CD4-positive, alpha-beta memory T cell (primary cell): ENCODE measurements at regions not wholly inside any gene's neighbourhood (a gene's known extent, or its start where the extent isn't known, plus 50 kb on each side); places are given as distances from the start of the nearest gene placed in this dataset.

ENCODE experiments used
- CTCF ChIA-PET: fragments of 350-600 bp; sonication (Branson Sonifier 250); formaldehyde crosslinking; loops from one replicate; lab custom pipeline; 2021; ENCODE audit warnings: inconsistent platforms; ENCODE audit not compliant: partially characterized antibody; lab: Charles Lee
- POLR2A ChIA-PET: fragments of 350-600 bp; sonication (Branson Sonifier 250); formaldehyde crosslinking; loops from one replicate; lab custom pipeline; 2021; ENCODE audit not compliant: partially characterized antibody; lab: Charles Lee
- DNase-seq, 5 donors: peaks; one replicate each; pipeline versions ENCODE4 v3.0.0 to v3.0.0-alpha.2; 2020 to 2022; ENCODE audit warnings: mixed read lengths in 1 of 5
- H3K27ac ChIP-seq: one replicate; pipeline ENCODE4 v1.7.0; 2013; ENCODE audit warnings: low read depth, low read length
- H3K27me3 ChIP-seq: 2 replicates; pipeline ENCODE4 v1.7.0; 2013; ENCODE audit warnings: mild to moderate bottlenecking, low read length, moderate library complexity; ENCODE audit not compliant: insufficient read depth
- H3K36me3 ChIP-seq: 2 replicates; pipeline ENCODE4 v1.7.0; 2013; ENCODE audit warnings: mild to moderate bottlenecking, low read length, moderate library complexity; ENCODE audit not compliant: insufficient read depth
- H3K4me1 ChIP-seq: 2 replicates; pipeline ENCODE4 v1.7.0; 2013; ENCODE audit warnings: mild to moderate bottlenecking, low read length, moderate library complexity; ENCODE audit not compliant: insufficient read depth
- H3K4me3 ChIP-seq, 2 donors: one replicate each; pipeline ENCODE4 v1.7.0; 2013; ENCODE audit warnings: low read length in 2 of 2, mild to moderate bottlenecking in 1 of 2
- H3K9me3 ChIP-seq, 2 donors: one replicate each; pipeline ENCODE4 v1.7.0; 2013; ENCODE audit warnings: low read length in 2 of 2, control low read depth in 1 of 2; ENCODE audit not compliant: control insufficient read depth in 1 of 2
- H3K27ac Mint-ChIP-seq, 7 donors: one replicate each; pipeline ENCODE4 v1.8.0; 2020 to 2021; ENCODE audit warnings: mixed read lengths in 7 of 7, mild to moderate bottlenecking in 6 of 7, inconsistent platforms in 3 of 7, moderate library complexity in 3 of 7
- H3K27me3 Mint-ChIP-seq, 2 donors: one replicate each; pipeline ENCODE4 v1.8.0; 2020 to 2021; ENCODE audit warnings: mixed read lengths in 2 of 2
- H3K36me3 Mint-ChIP-seq, 2 donors: one replicate each; pipeline ENCODE4 v1.8.0; 2020 to 2021; ENCODE audit warnings: mixed read lengths in 2 of 2, inconsistent platforms in 1 of 2, mild to moderate bottlenecking in 1 of 2
- H3K4me1 Mint-ChIP-seq, 4 donors: one replicate each; pipeline ENCODE4 v1.8.0; 2020 to 2021; ENCODE audit warnings: mixed read lengths in 4 of 4, mild to moderate bottlenecking in 1 of 4
- H3K4me3 Mint-ChIP-seq, 8 donors: one replicate each; pipeline ENCODE4 v1.8.0; 2020 to 2021; ENCODE audit warnings: mixed read lengths in 8 of 8, mild to moderate bottlenecking in 7 of 8, moderate library complexity in 6 of 8, inconsistent platforms in 3 of 8
- H3K9me3 Mint-ChIP-seq, 8 donors: one replicate each; pipeline ENCODE4 v1.8.0; 2020 to 2021; ENCODE audit warnings: mixed read lengths in 8 of 8, mild to moderate bottlenecking in 5 of 8, inconsistent platforms in 3 of 8, moderate library complexity in 1 of 8
- intact Hi-C: fragments of 100-400 bp; cut with micrococcal nuclease; formaldehyde crosslinking; loops from one replicate; pipeline ENCODE4 v1.15.1; 2023

- H3K9me3 Mint-ChIP-seq = peaks cover 0 to 7% (median 3%) of the 10 kb centered on the region in 8 donors
- no peak for DNase-seq
- CTCF ChIA-PET = no interaction called here
- no peak overlapping the region for H3K27ac Mint-ChIP-seq
- H3K4me3 ChIP-seq = no peak overlapping the region
- H3K9me3 ChIP-seq = no peaks in the 10 kb centered on the region
- no peaks in the 10 kb centered on the region for H3K4me1 ChIP-seq
- no peaks in the 10 kb centered on the region for H3K4me1 Mint-ChIP-seq
- no peak overlapping the region for H3K4me3 Mint-ChIP-seq
- no peaks in the 10 kb centered on the region for H3K36me3 ChIP-seq
- H3K27me3 Mint-ChIP-seq = no peaks in the 10 kb centered on the region
- intact Hi-C loops = no loop called here
- H3K36me3 Mint-ChIP-seq = no peaks in the 10 kb centered on the region
- no peak overlapping the region for H3K27ac ChIP-seq
- H3K27me3 ChIP-seq = no peaks in the 10 kb centered on the region
- POLR2A ChIA-PET = no interaction called here
Observed at GRCh38 chr2:21620771-21621170, 497.0 kb downstream of the TDRD15 start.

GRCh38 chr2:21627938-21628337, 504.2 kb downstream of the TDRD15 start:
- no peak overlapping the region for H3K4me3 Mint-ChIP-seq

DNA sequence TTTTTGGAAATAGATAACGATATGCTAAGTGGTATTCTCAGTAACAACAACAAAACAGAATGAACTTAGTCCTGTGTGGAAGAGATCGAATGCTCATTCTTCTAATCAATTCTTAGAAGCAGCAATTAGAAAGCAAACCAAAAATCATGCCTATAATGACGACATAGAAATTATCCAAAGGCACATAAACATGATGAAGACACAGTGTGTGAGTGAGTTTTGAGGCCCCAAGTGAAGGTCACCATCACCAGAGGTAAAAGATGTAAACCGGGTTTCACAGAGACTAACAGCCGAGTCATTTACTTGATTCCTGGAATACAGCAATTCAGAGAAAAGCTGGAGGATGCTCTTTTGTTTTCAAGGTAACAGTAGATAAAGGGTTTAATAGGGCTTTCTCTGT, 509.2 kb downstream of the TDRD15 start:
- POLR2A ChIA-PET = no interaction called here
- no peaks in the 10 kb centered on the region for H3K4me1 ChIP-seq
- H3K4me3 ChIP-seq = no peak overlapping the region
- CTCF ChIA-PET = no interaction called here
- H3K36me3 ChIP-seq = no peaks in the 10 kb centered on the region
- no peaks in the 10 kb centered on the region for H3K27me3 ChIP-seq
- H3K9me3 ChIP-seq = no peaks in the 10 kb centered on the region
- Mint-ChIP-seq H3K27ac (no peak overlapping the region), H3K36me3 (no peaks in the 10 kb centered on the region), H3K27me3 (no peaks in the 10 kb centered on the region), H3K4me3 (no peak overlapping the region), H3K4me1 (no peaks in the 10 kb centered on the region), H3K9me3 (peaks cover 0 to 9% (median 4%) of the 10 kb centered on the region in 8 donors)
- H3K27ac ChIP-seq = no peak overlapping the region
- DNase-seq = no peak
- intact Hi-C loops = no loop called here

More at GRCh38 chr2:21627938-21628337, 504.2 kb downstream of the TDRD15 start:
- Mint-ChIP-seq H3K4me1 (no peaks in the 10 kb centered on the region), H3K27ac (no peak overlapping the region), H3K9me3 (peaks cover 0 to 15% (median 5%) of the 10 kb centered on the region in 8 donors), H3K36me3 (no peaks in the 10 kb centered on the region), H3K27me3 (no peaks in the 10 kb centered on the region)
- Histone ChIP-seq H3K4me3 (no peak overlapping the region), H3K27me3 (no peaks in the 10 kb centered on the region), H3K36me3 (no peaks in the 10 kb centered on the region), H3K27ac (no peak overlapping the region), H3K9me3 (no peaks in the 10 kb centered on the region), H3K4me1 (no peaks in the 10 kb centered on the region)
- CTCF ChIA-PET = no interaction called here
- intact Hi-C loops = no loop called here
- POLR2A ChIA-PET = no interaction called here
- DNase-seq = no peak

GRCh38 chr2:21633466-21633865, 509.7 kb downstream of the TDRD15 start:
- Histone ChIP-seq H3K4me1 (no peaks in the 10 kb centered on the region), H3K4me3 (no peak overlapping the region), H3K27me3 (no peaks in the 10 kb centered on the region), H3K36me3 (no peaks in the 10 kb centered on the region), H3K9me3 (no peaks in the 10 kb centered on the region), H3K27ac (no peak overlapping the region)
- Mint-ChIP-seq H3K9me3 (peaks cover 0 to 6% (median 3%) of the 10 kb centered on the region in 8 donors), H3K36me3 (no peaks in the 10 kb centered on the region), H3K4me3 (no peak overlapping the region), H3K27ac (no peak overlapping the region), H3K4me1 (no peaks in the 10 kb centered on the region), H3K27me3 (no peaks in the 10 kb centered on the region)
- ChIA-PET CTCF (no interaction called here), POLR2A (no interaction called here)
- intact Hi-C loops = no loop called here
- DNase-seq = no peak

DNA sequence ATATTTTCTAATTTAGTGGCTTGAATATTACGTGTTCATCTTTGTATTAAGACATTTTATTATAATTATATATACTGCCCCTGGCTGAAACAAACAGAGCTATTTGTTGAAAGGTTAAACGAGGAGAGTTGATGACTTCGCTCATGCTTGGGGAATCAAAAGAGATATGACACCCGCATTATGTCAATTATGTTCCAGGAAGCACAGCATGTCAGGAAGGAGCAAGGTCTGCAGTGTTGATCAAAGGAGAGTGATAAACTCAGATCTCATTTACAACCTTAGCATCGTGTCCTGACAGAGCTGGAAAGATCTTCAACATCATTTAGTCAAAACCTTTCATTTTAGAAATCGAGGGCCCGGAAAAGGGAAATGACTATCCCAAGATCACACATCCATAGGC, 510.1 kb downstream of the TDRD15 start:
- Histone ChIP-seq H3K27ac (no peak overlapping the region), H3K36me3 (no peaks in the 10 kb centered on the region), H3K4me3 (no peak overlapping the region), H3K27me3 (no peaks in the 10 kb centered on the region), H3K9me3 (no peaks in the 10 kb centered on the region), H3K4me1 (no peaks in the 10 kb centered on the region)
- H3K9me3 Mint-ChIP-seq = peaks cover 0 to 6% (median 3%) of the 10 kb centered on the region in 8 donors
- intact Hi-C loops = no loop called here
- ChIA-PET CTCF (no interaction called here), POLR2A (no interaction called here)
- H3K27ac Mint-ChIP-seq = no peak overlapping the region
- no peaks in the 10 kb centered on the region for H3K4me1 Mint-ChIP-seq
- no peak for DNase-seq
- no peak overlapping the region for H3K4me3 Mint-ChIP-seq
- H3K36me3 Mint-ChIP-seq = no peaks in the 10 kb centered on the region
- no peaks in the 10 kb centered on the region for H3K27me3 Mint-ChIP-seq

- no peaks in the 10 kb centered on the region for H3K9me3 ChIP-seq
- peaks cover 0 to 10% (median under 1%) of the 10 kb centered on the region in 8 donors for H3K9me3 Mint-ChIP-seq
- no peaks in the 10 kb centered on the region for H3K36me3 ChIP-seq
- H3K36me3 Mint-ChIP-seq = no peaks in the 10 kb centered on the region
- H3K4me1 Mint-ChIP-seq = no peaks in the 10 kb centered on the region
- H3K27me3 Mint-ChIP-seq = no peaks in the 10 kb centered on the region
- H3K27ac ChIP-seq = no peak overlapping the region
- ChIA-PET CTCF (no interaction called here), POLR2A (no interaction called here)
- DNase-seq = no peak
- H3K4me3 Mint-ChIP-seq = no peak overlapping the region
- no peak overlapping the region for H3K27ac Mint-ChIP-seq
- H3K27me3 ChIP-seq = no peaks in the 10 kb centered on the region
- no peak overlapping the region for H3K4me3 ChIP-seq
- intact Hi-C loops = no loop called here
- no peaks in the 10 kb centered on the region for H3K4me1 ChIP-seq
Observed at GRCh38 chr2:21640046-21640445, 516.3 kb downstream of the TDRD15 start.

DNA sequence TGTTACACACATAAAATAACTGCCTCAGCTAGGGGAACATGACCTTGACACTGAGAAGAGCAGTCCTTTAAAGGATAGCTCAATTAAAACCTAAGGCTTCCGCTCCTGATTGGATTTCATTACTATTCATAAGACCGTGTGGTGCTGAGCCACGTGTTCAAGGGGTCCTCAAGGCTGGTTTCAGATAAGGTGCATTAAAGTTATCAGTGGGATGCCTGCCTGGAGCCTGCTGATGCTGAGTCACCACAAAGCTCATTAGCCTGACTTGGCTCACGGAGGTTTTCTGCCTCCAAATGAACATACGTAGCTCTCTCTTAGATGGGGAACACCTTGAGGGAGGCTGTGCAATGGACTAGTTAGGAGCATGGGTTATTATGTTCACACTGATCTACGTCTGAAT, 518.9 kb downstream of the TDRD15 start:
- Histone ChIP-seq H3K36me3 (no peaks in the 10 kb centered on the region), H3K4me3 (no peak overlapping the region), H3K27ac (no peak overlapping the region), H3K27me3 (no peaks in the 10 kb centered on the region), H3K9me3 (no peaks in the 10 kb centered on the region), H3K4me1 (no peaks in the 10 kb centered on the region)
- Mint-ChIP-seq H3K27ac (no peak overlapping the region), H3K4me3 (no peak overlapping the region), H3K27me3 (no peaks in the 10 kb centered on the region), H3K9me3 (peaks cover 0 to 11% (median 4%) of the 10 kb centered on the region in 8 donors), H3K4me1 (no peaks in the 10 kb centered on the region), H3K36me3 (no peaks in the 10 kb centered on the region)
- ChIA-PET CTCF (no interaction called here), POLR2A (no interaction called here)
- intact Hi-C loops = no loop called here
- no peak for DNase-seq

GRCh38 chr2:21643180-21643579, 519.4 kb downstream of the TDRD15 start:
- intact Hi-C loops = no loop called here
- Mint-ChIP-seq H3K36me3 (no peaks in the 10 kb centered on the region), H3K4me3 (no peak overlapping the region), H3K27ac (no peak overlapping the region), H3K27me3 (no peaks in the 10 kb centered on the region), H3K4me1 (no peaks in the 10 kb centered on the region), H3K9me3 (peaks cover 0 to 12% (median 4%) of the 10 kb centered on the region in 8 donors)
- POLR2A ChIA-PET = no interaction called here
- no peak overlapping the region for H3K27ac ChIP-seq
- CTCF ChIA-PET = no interaction called here
- H3K9me3 ChIP-seq = no peaks in the 10 kb centered on the region
- no peak overlapping the region for H3K4me3 ChIP-seq
- no peaks in the 10 kb centered on the region for H3K36me3 ChIP-seq
- no peaks in the 10 kb centered on the region for H3K4me1 ChIP-seq
- H3K27me3 ChIP-seq = no peaks in the 10 kb centered on the region
- DNase-seq = no peak
